AG04449 (cell line): ENCODE measurements at regions not wholly inside any gene's neighbourhood (a gene's known extent, or its start where the extent isn't known, plus 50 kb on each side); places are given as distances from the start of the nearest gene placed in this dataset.

ENCODE experiments used
- CTCF ChIA-PET: fragments of 350-600 bp; formaldehyde crosslinking; extraction: SDS; loops from one replicate; lab custom pipeline; 2021; ENCODE audit warnings: antibody characterized with exemption; lab: Yijun Ruan, JAX
- POLR2A ChIA-PET: fragments of 400-600, 350-600 bp; formaldehyde crosslinking; extraction: SDS; loops from one replicate; lab custom pipeline; 2020; ENCODE audit warnings: antibody characterized with exemption, inconsistent platforms; lab: Yijun Ruan, JAX
- DNase-seq: peaks from one replicate; pipeline ENCODE4 v3.0.0-alpha.2; 2010; ENCODE audit warnings: low read depth, low spot score
- H3K4me3 ChIP-seq: 2 replicates; pipeline ENCODE4 v1.5.1; 2011; ENCODE audit warnings: low read depth, mild to moderate bottlenecking, control low read depth, low read length
- TF ChIP-seq, protein P1 (sequence below): IDR thresholded peaks from one replicate; pipeline ENCODE4 v1.5.1; 2011; ENCODE audit warnings: mild to moderate bottlenecking, moderate library complexity, low read length, control low read depth, inconsistent platforms; ENCODE audit not compliant: insufficient read depth; ENCODE audit errors: missing control alignments

- no peak overlapping the region for H3K4me3 ChIP-seq
- ChIA-PET CTCF (no interaction called here), POLR2A (no interaction called here)
- TF ChIP-seq, protein P1, sequence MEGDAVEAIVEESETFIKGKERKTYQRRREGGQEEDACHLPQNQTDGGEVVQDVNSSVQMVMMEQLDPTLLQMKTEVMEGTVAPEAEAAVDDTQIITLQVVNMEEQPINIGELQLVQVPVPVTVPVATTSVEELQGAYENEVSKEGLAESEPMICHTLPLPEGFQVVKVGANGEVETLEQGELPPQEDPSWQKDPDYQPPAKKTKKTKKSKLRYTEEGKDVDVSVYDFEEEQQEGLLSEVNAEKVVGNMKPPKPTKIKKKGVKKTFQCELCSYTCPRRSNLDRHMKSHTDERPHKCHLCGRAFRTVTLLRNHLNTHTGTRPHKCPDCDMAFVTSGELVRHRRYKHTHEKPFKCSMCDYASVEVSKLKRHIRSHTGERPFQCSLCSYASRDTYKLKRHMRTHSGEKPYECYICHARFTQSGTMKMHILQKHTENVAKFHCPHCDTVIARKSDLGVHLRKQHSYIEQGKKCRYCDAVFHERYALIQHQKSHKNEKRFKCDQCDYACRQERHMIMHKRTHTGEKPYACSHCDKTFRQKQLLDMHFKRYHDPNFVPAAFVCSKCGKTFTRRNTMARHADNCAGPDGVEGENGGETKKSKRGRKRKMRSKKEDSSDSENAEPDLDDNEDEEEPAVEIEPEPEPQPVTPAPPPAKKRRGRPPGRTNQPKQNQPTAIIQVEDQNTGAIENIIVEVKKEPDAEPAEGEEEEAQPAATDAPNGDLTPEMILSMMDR = no peak
- DNase-seq = no peak
Observed at GRCh38 chr14:49240383-49240782, 345.8 kb downstream of the RPS29 start.

DNA sequence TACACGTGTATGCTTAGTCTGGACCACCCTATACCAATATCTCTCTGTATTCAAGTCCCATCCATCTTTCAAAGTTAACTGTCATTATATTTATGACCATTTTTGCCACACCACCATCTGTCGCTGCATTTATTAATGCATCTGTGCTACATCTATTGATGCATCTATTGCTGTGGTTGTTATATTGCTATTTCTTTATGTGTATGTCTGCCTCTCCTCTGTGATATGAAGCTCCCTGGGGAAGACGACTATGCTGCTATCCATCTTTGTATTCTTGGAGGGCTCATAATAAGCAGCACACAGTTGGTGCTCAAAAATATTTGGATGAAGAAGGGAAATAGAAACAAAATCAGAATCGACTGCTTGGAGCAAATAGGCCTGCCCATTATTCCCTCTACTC, 357.6 kb downstream of the RPS29 start:
- POLR2A ChIA-PET = no interaction called here
- no peak overlapping the region for H3K4me3 ChIP-seq
- TF ChIP-seq, protein P1 = no peak
- CTCF ChIA-PET = no interaction called here
- DNase-seq = no peak

DNA sequence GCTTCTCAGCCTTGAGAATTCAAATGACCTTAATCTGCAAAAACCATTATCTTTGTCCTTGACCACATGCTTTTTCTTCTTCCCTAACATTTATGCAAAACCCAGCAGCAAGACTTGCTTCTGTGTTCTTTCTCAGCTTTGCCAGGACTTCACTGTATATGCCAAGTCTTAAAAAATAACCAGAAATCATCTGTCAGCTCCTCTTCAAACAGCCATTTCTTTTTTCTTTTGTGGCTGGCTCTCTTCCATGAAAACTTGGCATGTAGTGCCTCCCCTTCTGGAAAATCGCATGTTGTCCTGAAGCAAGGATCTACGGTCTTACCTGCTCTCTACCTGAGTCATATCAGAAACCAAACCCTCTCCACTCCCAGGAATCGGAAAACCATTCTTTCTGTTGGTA, 364.9 kb downstream of the RPS29 start:
- H3K4me3 ChIP-seq = no peak overlapping the region
- TF ChIP-seq, protein P1 = no peak
- no peak for DNase-seq
- ChIA-PET POLR2A (no interaction called here), CTCF (no interaction called here)

GRCh38 chr14:49220492-49220891, 365.7 kb downstream of the RPS29 start:
- ChIA-PET CTCF (no interaction called here), POLR2A (no interaction called here)
- no peak for DNase-seq
- H3K4me3 ChIP-seq = no peak overlapping the region
- TF ChIP-seq, protein P1 = no peak

GRCh38 chr14:49218436-49219092, 367.6 kb downstream of the RPS29 start:
- CTCF ChIA-PET = no interaction called here
- H3K4me3 ChIP-seq = no peak overlapping the region
- no peak for DNase-seq
- POLR2A ChIA-PET = no interaction called here
- TF ChIP-seq, protein P1 = no peak

DNA sequence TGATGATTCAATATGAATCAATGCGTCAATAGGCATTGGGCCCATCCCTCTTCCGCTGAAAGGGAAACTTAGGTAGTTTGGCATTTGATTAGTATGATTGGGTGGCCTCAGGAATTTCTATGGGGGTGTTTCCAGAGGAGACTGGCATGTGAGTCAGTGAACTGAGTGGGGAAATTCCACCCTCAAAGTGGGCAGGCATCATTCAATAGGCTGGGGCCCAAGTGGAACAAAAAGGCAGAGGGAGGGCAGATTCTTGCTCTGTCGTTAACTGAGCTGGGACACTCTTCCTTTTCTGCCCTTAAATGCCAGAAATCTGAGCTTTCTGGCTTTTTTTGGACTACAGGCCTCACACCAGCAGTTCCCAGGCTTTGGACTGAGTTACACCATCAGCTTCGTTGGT, 373.5 kb downstream of the RPS29 start:
- TF ChIP-seq, protein P1 = no peak
- POLR2A ChIA-PET = no interaction called here
- CTCF ChIA-PET = no interaction called here
- no peak for DNase-seq
- no peak overlapping the region for H3K4me3 ChIP-seq
